Central memory CD4-positive, alpha-beta T cell (primary cell): ENCODE measurements at regions not wholly inside any gene's neighbourhood (a gene's known extent, or its start where the extent isn't known, plus 50 kb on each side); places are given as distances from the start of the nearest gene placed in this dataset.
"Not testable (repeated sequence)": the region's sequence is repeated elsewhere in the genome, so short reads cannot be mapped to it uniquely, and the experiment has no call there.

Experiments used
- DNase-seq: peaks from one replicate; pipeline ENCODE4 v3.0.0; 2022

DNA sequence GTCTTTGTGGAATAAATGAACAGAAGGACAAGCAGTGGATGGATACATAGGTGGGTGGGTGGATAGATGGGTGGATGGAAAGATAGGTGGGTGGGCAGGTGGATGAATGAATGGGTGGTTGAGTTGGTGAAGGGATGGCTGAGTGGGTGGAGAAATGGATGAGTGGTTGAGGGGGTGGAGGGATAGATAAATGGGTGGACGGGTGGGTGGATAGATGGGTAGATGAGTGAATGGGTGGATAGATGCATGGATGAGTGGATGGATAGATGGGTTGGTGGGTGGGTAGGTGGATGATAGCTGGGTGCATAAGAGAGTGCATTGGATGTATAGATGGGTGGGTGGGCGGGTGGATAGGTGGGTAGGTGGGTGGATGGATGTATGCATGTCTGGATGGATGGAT, 63.5 kb downstream of the UNC93B1 start:
- DNase-seq: not testable (repeated sequence)

GRCh38 chr11:67938964-67939363, 64.9 kb downstream of the UNC93B1 start:
- not testable (repeated sequence) for DNase-seq

GRCh38 chr11:67938371-67938770, 65.5 kb downstream of the UNC93B1 start:
- DNase-seq: not testable (repeated sequence)

DNA sequence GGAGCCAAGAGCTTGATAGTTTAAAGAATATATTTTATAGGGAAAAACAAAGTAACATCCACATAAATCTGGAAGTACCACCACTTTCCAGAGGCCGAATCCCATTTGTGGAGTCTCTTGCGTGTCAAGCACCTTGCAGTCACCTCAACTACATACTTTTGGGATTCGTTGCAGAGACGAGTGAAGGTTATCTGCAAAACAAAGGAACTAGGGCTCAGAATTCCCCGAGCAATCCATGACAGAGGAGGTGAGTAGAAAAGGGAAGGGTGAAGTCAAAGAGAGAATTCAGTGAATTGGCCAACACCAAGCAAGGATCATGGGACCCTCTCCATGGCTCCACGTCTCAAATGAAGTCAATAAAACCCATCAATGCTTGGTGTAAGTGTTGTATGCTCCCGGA, 80.3 kb downstream of the UNC93B1 start:
- DNase-seq: not testable (repeated sequence)

GRCh38 chr11:67920546-67920945, 83.4 kb downstream of the UNC93B1 start:
- peak; percentile 59 for DNase-seq

DNA sequence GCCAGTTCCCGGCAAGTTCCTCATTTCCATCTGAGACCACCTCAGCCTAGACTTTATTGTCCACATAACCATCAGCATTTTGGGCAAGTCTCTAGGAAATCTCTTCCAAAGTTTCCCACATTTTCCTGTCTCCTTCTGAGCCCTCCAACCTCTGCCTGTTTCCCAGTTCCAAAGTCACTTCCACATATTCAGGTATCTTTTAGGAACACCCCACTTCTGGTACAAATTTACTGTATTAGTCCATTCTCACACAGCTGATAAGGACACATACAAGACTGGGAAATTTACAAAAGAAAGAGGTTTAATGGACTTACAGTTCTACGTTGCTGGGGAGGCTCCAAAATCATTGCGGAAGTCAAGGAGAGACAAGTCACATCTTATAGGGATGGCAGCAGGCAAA, 91.7 kb downstream of the UNC93B1 start:
- not testable (repeated sequence) for DNase-seq

DNA sequence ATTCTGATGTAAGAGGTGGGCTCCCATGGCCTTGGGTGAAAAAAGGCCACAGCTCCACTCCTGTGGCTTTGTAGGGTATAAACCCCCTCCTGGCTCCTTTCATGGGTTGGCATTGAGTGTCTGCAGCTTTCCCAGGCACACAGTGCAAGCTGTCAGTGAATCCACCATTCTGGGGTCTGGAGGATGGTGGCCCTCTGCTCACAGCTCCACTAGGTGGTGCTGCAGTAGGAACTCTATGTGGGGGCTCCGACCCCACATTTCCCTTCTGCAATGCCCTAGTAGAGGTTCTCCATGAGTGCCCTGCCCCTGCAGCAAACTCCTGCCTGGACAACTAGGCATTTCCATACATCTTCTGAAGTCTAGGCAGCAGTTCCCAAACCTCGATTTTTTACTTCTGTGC, 92.7 kb downstream of the UNC93B1 start:
- not testable (repeated sequence) for DNase-seq

- not testable (repeated sequence) for DNase-seq
Measured at GRCh38 chr11:67910803-67911202, 93.1 kb downstream of the UNC93B1 start.

GRCh38 chr11:67906969-67907368, 96.9 kb downstream of the UNC93B1 start:
- not testable (repeated sequence) for DNase-seq

GRCh38 chr11:67899462-67899861, 104.4 kb downstream of the UNC93B1 start:
- not testable (repeated sequence) for DNase-seq

DNA sequence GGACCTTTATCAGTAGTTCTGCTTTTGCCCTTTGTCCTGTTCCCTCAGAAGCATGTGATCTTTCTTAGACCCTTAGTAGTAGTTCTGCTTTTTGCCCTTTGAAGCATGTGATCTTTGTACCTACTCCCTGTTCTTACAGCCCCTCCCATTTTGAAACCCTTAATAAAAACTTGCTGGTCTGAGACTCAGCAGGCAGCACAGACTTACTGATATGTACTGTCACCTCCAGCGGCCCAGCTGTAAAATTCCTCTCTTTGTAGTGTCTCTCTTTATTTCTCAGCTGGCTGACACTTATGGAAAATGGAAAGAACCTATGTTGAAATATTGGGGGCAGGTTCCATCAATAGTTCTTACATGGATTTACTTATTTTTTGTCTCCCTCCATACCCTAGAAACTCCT, 110.4 kb downstream of the UNC93B1 start:
- not testable (repeated sequence) for DNase-seq

DNA sequence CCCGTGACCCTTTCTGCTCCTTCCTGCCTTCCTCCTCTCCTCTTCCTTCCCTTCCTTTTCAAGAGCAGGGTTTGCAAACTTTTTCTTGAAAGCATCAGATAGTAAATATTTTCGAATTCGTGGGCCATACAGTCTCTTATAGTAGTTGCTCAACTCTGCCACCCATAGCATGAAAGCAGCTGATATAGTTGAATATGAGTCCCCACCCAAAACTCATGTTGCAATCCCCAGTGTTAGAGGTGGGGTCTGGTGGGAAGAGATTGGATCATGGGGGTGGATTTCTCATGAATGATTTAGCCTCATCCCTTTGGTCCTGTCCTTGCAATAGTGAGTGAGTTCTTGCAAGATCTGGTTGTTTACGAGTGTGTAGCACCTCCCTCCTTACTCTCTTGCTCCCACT, 114.3 kb downstream of the UNC93B1 start:
- not testable (repeated sequence) for DNase-seq

DNA sequence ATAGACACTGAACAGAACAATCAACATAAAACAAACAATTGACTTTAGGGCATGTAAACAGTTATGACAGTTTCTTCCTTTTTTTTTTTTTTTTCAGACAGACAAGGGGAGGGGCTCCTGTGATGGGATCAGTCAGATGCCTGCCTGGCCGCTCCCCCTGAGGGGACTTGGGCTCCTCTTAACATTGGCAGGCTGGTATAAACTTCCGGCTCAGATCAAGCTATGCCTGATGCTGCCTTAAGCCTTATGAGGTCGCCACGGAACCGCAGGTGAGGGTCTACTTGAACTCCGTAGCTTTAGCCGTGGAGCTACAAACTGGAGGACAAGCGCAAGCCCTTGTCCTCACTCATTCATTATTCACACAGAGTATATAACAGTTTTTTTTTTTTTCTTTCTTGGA, 115.8 kb downstream of the UNC93B1 start:
- DNase-seq: not testable (repeated sequence)

- DNase-seq: not testable (repeated sequence)
Measured at GRCh38 chr11:67886672-67887071, 117.2 kb downstream of the UNC93B1 start.

- not testable (repeated sequence) for DNase-seq
Measured at GRCh38 chr11:67886207-67886606, 117.7 kb downstream of the UNC93B1 start.

- not testable (repeated sequence) for DNase-seq
Measured at GRCh38 chr11:67885574-67885973, 118.3 kb downstream of the UNC93B1 start.

GRCh38 chr11:67884761-67885558, 118.9 kb downstream of the UNC93B1 start:
- DNase-seq: peak; percentile 67

GRCh38 chr11:67884073-67884757, 119.7 kb downstream of the UNC93B1 start:
- DNase-seq: peak; percentile 64

DNA sequence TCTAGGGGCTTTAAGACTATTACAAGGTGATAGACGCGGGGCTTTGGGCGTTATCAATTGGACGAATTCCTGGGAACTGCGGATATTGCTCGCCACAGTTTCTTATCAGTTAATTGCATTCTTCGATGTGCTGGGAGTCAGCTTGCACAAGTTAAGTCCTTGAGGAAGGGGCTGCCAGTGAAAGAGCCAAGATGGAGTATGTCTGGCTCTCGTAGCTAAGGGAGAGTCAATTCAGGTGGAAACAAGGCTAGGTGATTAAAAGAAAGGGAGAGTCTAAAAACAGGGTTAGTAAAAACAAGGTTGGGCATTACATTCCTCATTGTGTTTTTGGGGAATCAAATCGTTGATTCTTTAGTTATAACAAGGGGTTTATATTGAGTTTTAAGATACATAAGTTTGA, 121.6 kb downstream of the UNC93B1 start:
- DNase-seq: not testable (repeated sequence)

DNA sequence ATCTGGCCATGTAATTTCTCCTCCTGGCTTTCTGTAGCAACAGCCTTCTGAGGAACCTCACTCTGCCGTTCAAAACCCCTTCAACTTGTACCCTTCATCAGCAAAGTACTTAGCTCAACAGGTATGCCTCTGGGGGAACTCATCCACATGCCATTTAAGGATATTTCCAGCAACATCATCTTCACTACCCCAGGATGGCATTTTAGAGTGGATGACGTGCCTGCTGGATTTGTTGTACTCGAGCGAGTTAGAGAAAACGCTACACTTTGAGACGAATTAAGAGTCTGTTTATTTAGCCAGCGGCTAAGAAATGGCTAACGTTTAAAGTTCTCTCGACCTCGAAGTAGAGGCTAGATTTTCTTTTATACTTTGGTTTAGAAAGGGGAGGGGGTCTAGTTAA, 122.1 kb downstream of the UNC93B1 start:
- DNase-seq: not testable (repeated sequence)

DNA sequence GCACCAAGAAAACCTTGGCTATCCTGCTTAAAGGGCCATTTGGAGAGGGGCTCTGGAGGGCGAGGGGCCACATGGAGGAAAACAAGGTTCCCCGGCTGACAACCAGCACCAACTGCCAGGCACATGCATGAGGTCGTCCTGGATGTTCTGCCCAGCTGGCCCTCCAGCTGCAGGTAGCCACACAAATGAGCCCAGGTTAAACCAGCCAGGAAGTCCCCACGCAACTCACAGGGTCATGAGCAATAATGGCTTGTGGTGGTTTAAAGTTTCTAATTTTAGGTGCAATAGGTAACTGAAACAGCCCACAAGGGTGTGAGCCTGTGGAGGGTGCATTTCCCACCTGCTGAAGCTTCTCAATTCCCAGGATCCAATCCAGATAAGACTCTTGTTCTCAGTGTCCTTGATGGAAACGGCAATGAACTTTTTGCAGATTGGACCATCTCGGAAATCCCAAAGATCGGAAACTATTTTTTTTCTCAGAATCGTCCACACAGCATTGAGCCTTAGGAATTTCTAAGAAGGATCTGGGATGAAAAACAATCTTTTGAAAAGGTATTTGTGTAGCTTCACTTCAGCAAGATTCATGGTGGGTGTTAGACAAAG, 123.2 kb downstream of the UNC93B1 start:
- DNase-seq: not testable (repeated sequence)

GRCh38 chr11:67878666-67879065, 125.2 kb downstream of the UNC93B1 start:
- DNase-seq: not testable (repeated sequence)

GRCh38 chr11:67877316-67877715, 126.6 kb downstream of the UNC93B1 start:
- peak; percentile 56 for DNase-seq

- DNase-seq: not testable (repeated sequence)
Measured at GRCh38 chr11:67873223-67873622, 130.7 kb downstream of the UNC93B1 start.
